SU-DHL-6 (cell line): ENCODE measurements at regions not wholly inside any gene's neighbourhood (a gene's known extent, or its start where the extent isn't known, plus 50 kb on each side); places are given as distances from the start of the nearest gene placed in this dataset.

Experiments
- H2AFZ ChIP-seq: fragments of 200-600 bp; sonication (generic); 2 replicates; pipeline ENCODE4 v1.6.1; 2014; ENCODE audit warnings: low read depth, mild to moderate bottlenecking, moderate library complexity, mixed read lengths, antibody characterized with exemption, low read length; ENCODE audit not compliant: severe bottlenecking
- H3F3A ChIP-seq: fragments of 200-600 bp; shearing (Covaris generic); 2 replicates; pipeline ENCODE4 v1.6.0; 2016; ENCODE audit warnings: antibody characterized with exemption, mild to moderate bottlenecking; ENCODE audit not compliant: insufficient read depth
- H3K27ac ChIP-seq: fragments of 200-600 bp; sonication (generic); 2 replicates; pipeline ENCODE4 v1.5.1; 2016; ENCODE audit warnings: low read depth, mild to moderate bottlenecking, low read length, moderate library complexity, mixed read lengths
- H3K27me3 ChIP-seq: fragments of 200-600 bp; sonication (generic), shearing (Covaris generic); 2 replicates; pipeline ENCODE4 v1.6.0; 2014; ENCODE audit warnings: mild to moderate bottlenecking, low read length
- H3K36me3 ChIP-seq: fragments of 200-600 bp; sonication (generic); 2 replicates; pipeline ENCODE4 v1.6.1; 2014; ENCODE audit warnings: mild to moderate bottlenecking, low read length, mixed read lengths
- H3K4me2 ChIP-seq: fragments of 300-600, 200-600 bp; shearing (Covaris generic), sonication (generic); 2 replicates; pipeline ENCODE4 v1.6.0; 2014; ENCODE audit warnings: low read length, low read depth, mild to moderate bottlenecking; ENCODE audit not compliant: poor library complexity, severe bottlenecking
- H3K4me3 ChIP-seq: fragments of 200-600 bp; sonication (generic); 2 replicates; pipeline ENCODE4 v1.5.1; 2014; ENCODE audit warnings: antibody characterized with exemption, low read length, mild to moderate bottlenecking, mixed read lengths; ENCODE audit not compliant: insufficient read depth, poor library complexity, severe bottlenecking
- H3K79me2 ChIP-seq: fragments of 200-600 bp; sonication (generic); 2 replicates; pipeline ENCODE4 v1.6.1; 2014; ENCODE audit warnings: mild to moderate bottlenecking, low read length, moderate library complexity; ENCODE audit not compliant: insufficient read depth
- H3K9ac ChIP-seq: fragments of 200-600 bp; sonication (generic); 2 replicates; pipeline ENCODE4 v1.7.0; 2014; ENCODE audit warnings: mild to moderate bottlenecking, low read length
- H3K9me2 ChIP-seq: fragments of 200-600 bp; sonication (generic); replicated peaks from 2 replicates; pipeline ENCODE4 v1.6.1; 2014; ENCODE audit warnings: low read length; ENCODE audit not compliant: insufficient read depth
- H3K9me3 ChIP-seq: fragments of 200-600 bp; sonication (generic); 2 replicates; pipeline ENCODE4 v1.6.1; 2014; ENCODE audit warnings: low read length, mixed read lengths; ENCODE audit not compliant: insufficient read depth
- H4K20me1 ChIP-seq: fragments of 200-600 bp; sonication (generic); 2 replicates; pipeline ENCODE4 v1.6.1; 2014; ENCODE audit warnings: low read depth, mild to moderate bottlenecking, antibody characterized with exemption, low read length, moderate library complexity, mixed read lengths
- EZH2phosphoT487 ChIP-seq: fragments of 200-600 bp; sonication (generic), shearing (Covaris generic); conservative IDR thresholded peaks from 2 replicates; pipeline ENCODE4 v1.6.1; 2018; ENCODE audit warnings: mild to moderate bottlenecking, antibody characterized with exemption, low read length, moderate library complexity, mixed read lengths
- TF ChIP-seq, protein P1 (sequence below): fragments of 200-600 bp; sonication (generic); IDR thresholded peaks from one replicate; pipeline ENCODE4 v1.5.1; 2017; ENCODE audit warnings: antibody characterized with exemption, mild to moderate bottlenecking, low read length, moderate library complexity; ENCODE audit not compliant: insufficient read depth, poor library complexity, severe bottlenecking

GRCh38 chr3:105999856-106000255, 131.0 kb upstream of the CBLB start:
- no peak overlapping the region for H3K4me3 ChIP-seq
- H3K79me2 ChIP-seq = no peaks in the 10 kb centered on the region
- no peaks in the 10 kb centered on the region for H4K20me1 ChIP-seq
- H3K27me3 ChIP-seq = no peaks in the 10 kb centered on the region
- no peak overlapping the region for H3K9ac ChIP-seq
- no peak overlapping the region for H3K4me2 ChIP-seq
- no peak overlapping the region for H3K27ac ChIP-seq
- no peak overlapping the region for H2AFZ ChIP-seq
- TF ChIP-seq EZH2phosphoT487 = no peak
- TF ChIP-seq, protein P1, sequence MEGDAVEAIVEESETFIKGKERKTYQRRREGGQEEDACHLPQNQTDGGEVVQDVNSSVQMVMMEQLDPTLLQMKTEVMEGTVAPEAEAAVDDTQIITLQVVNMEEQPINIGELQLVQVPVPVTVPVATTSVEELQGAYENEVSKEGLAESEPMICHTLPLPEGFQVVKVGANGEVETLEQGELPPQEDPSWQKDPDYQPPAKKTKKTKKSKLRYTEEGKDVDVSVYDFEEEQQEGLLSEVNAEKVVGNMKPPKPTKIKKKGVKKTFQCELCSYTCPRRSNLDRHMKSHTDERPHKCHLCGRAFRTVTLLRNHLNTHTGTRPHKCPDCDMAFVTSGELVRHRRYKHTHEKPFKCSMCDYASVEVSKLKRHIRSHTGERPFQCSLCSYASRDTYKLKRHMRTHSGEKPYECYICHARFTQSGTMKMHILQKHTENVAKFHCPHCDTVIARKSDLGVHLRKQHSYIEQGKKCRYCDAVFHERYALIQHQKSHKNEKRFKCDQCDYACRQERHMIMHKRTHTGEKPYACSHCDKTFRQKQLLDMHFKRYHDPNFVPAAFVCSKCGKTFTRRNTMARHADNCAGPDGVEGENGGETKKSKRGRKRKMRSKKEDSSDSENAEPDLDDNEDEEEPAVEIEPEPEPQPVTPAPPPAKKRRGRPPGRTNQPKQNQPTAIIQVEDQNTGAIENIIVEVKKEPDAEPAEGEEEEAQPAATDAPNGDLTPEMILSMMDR = no peak
- H3F3A ChIP-seq = no peaks in the 10 kb centered on the region
- no peaks in the 10 kb centered on the region for H3K9me2 ChIP-seq
- no peaks in the 10 kb centered on the region for H3K36me3 ChIP-seq
- no peaks in the 10 kb centered on the region for H3K9me3 ChIP-seq

DNA sequence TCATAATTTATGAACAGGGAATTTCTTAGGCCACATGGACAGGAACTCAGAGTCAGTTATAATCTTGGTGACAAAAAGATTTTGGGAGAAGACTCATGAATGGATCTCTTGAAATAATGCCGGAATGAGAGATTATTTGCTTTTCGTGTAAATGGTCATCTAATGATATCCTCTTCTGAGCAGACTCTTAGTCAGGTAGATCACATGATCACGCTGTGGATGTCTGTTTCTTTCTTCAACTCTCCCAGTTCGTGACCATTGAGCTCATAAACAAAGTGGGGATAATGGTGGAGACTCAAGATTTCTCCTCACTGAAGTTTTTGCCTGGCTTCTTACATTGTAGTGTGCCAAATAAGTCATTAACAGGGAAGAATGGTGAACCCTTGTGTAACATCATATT, 133.1 kb upstream of the CBLB start:
- Histone ChIP-seq H3K36me3 (no peaks in the 10 kb centered on the region), H3F3A (no peaks in the 10 kb centered on the region), H3K9me2 (no peaks in the 10 kb centered on the region), H3K27ac (no peak overlapping the region), H3K4me2 (no peak overlapping the region), H3K4me3 (no peak overlapping the region), H3K9me3 (no peaks in the 10 kb centered on the region), H3K27me3 (no peaks in the 10 kb centered on the region), H2AFZ (no peak overlapping the region), H3K79me2 (no peaks in the 10 kb centered on the region), H4K20me1 (no peaks in the 10 kb centered on the region), H3K9ac (no peak overlapping the region)
- TF ChIP-seq EZH2phosphoT487 = no peak

DNA sequence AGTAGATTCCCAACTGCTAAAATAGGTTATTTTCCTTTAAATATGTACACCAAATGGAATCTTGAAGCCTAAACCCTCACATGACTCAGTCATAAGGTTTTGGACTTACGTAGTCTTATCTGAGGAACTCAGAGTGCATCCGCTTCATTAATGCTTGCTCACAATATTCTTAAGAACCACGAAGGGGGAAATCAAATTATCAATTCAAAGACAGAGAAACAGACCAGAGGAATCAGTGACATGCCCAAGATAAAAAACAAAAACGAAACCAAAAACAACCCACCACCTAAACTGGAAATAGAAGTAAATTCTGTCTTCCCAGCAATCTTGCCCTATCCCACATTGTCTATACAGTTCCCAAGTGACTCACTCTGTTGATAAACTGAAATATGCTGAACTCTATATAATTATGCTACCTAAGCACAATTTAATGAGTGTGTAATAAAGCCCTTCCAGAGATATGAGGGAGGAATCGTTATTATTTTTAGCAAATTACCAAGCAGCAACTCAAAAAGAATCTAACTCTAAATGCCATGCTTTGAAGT, 135.4 kb upstream of the CBLB start:
- Histone ChIP-seq H3F3A (no peaks in the 10 kb centered on the region), H4K20me1 (no peaks in the 10 kb centered on the region), H3K27me3 (no peaks in the 10 kb centered on the region), H3K36me3 (no peaks in the 10 kb centered on the region), H3K4me3 (no peak overlapping the region), H3K79me2 (no peaks in the 10 kb centered on the region), H3K4me2 (no peak overlapping the region), H3K9me3 (no peaks in the 10 kb centered on the region), H3K27ac (no peak overlapping the region), H3K9ac (no peak overlapping the region), H3K9me2 (no peaks in the 10 kb centered on the region), H2AFZ (no peak overlapping the region)
- no peak for TF ChIP-seq EZH2phosphoT487
- TF ChIP-seq, protein P1 = no peak

- H3F3A ChIP-seq = no peaks in the 10 kb centered on the region
- TF ChIP-seq EZH2phosphoT487 = no peak
- TF ChIP-seq, protein P1 = no peak
- no peaks in the 10 kb centered on the region for H3K36me3 ChIP-seq
- no peaks in the 10 kb centered on the region for H4K20me1 ChIP-seq
- H3K27ac ChIP-seq = no peak overlapping the region
- H3K9me2 ChIP-seq = no peaks in the 10 kb centered on the region
- no peaks in the 10 kb centered on the region for H3K9me3 ChIP-seq
- H3K79me2 ChIP-seq = no peaks in the 10 kb centered on the region
- no peak overlapping the region for H3K4me3 ChIP-seq
- no peak overlapping the region for H3K9ac ChIP-seq
- no peak overlapping the region for H2AFZ ChIP-seq
- no peak overlapping the region for H3K4me2 ChIP-seq
- H3K27me3 ChIP-seq = no peaks in the 10 kb centered on the region
These were observed 136.0 kb upstream of the CBLB start for GRCh38 chr3:106004826-106005225.
